Globus pallidus (tissue), 1 donor: ENCODE measurements at regions not wholly inside any gene's neighbourhood (a gene's known extent, or its start where the extent isn't known, plus 50 kb on each side); places are given as distances from the start of the nearest gene placed in this dataset.
"Not testable (repeated sequence)": the region's sequence is repeated elsewhere in the genome, so short reads cannot be mapped to it uniquely, and the experiment has no call there.

Experiments
- DNase-seq: peaks from one replicate; pipeline ENCODE4 v3.0.0-alpha.2; 2015; ENCODE audit warnings: low spot score

GRCh38 chr5:176060472-176061268 is 92.6 kb upstream of the THOC3 start:
- not testable (repeated sequence) for DNase-seq

GRCh38 chr5:176061269-176061622 is 93.1 kb upstream of the THOC3 start:
- not testable (repeated sequence) for DNase-seq

GRCh38 chr5:176061660-176062059 is 93.5 kb upstream of the THOC3 start:
- not testable (repeated sequence) for DNase-seq

GRCh38 chr5:176066262-176066945 is 98.3 kb upstream of the THOC3 start:
- not testable (repeated sequence) for DNase-seq

GRCh38 chr5:176067162-176067561 is 99.0 kb upstream of the THOC3 start:
- DNase-seq = not testable (repeated sequence)

- DNase-seq = not testable (repeated sequence)
Observed at GRCh38 chr5:176067948-176068347, 99.8 kb upstream of the THOC3 start.

GRCh38 chr5:176073996-176074571 is 106.0 kb upstream of the THOC3 start:
- DNase-seq = not testable (repeated sequence)

- DNase-seq = not testable (repeated sequence)
Observed at GRCh38 chr5:176083717-176084116, 115.6 kb upstream of the THOC3 start.

- DNase-seq = not testable (repeated sequence)
Observed at GRCh38 chr5:176103083-176103482, 135.0 kb upstream of the THOC3 start.

GRCh38 chr5:176112888-176113287 is 125.3 kb upstream of the SIMC1 start:
- DNase-seq = not testable (repeated sequence)

- DNase-seq = not testable (repeated sequence)
Observed at GRCh38 chr5:176113673-176114335, 124.4 kb upstream of the SIMC1 start.

GRCh38 chr5:176114825-176115224 is 123.4 kb upstream of the SIMC1 start:
- not testable (repeated sequence) for DNase-seq

- DNase-seq = not testable (repeated sequence)
Observed at GRCh38 chr5:176117699-176118238, 120.5 kb upstream of the SIMC1 start.

- DNase-seq = not testable (repeated sequence)
Observed at GRCh38 chr5:176122361-176122760, 115.9 kb upstream of the SIMC1 start.

- DNase-seq = not testable (repeated sequence)
Observed at GRCh38 chr5:176124120-176124519, 114.1 kb upstream of the SIMC1 start.

GRCh38 chr5:176131771-176132170 is 106.5 kb upstream of the SIMC1 start:
- DNase-seq = no peak

GRCh38 chr5:176132471-176133288 is 105.5 kb upstream of the SIMC1 start:
- DNase-seq = no peak

GRCh38 chr5:176133289-176133870 is 104.8 kb upstream of the SIMC1 start:
- no peak for DNase-seq

GRCh38 chr5:176133877-176134276 is 104.3 kb upstream of the SIMC1 start:
- DNase-seq = no peak

- no peak for DNase-seq
Observed at GRCh38 chr5:176134529-176135223, 103.5 kb upstream of the SIMC1 start.
